ENCODE measurements at regions not wholly inside any gene's neighbourhood (a gene's known extent, or its start where the extent isn't known, plus 50 kb on each side); places are given as distances from the start of the nearest gene placed in this dataset.
"Not testable (repeated sequence)": the region's sequence is repeated elsewhere in the genome, so short reads cannot be mapped to it uniquely, and the experiment has no call there.

- DNase-seq, result no peak
Measured at GRCh38 chr5:155786108-155786507, 540.9 kb upstream of the SGCD start.

- DNase-seq, result no peak
Measured at GRCh38 chr5:155792873-155793272, 534.1 kb upstream of the SGCD start.

GRCh38 chr5:155794795-155795194, 532.2 kb upstream of the SGCD start:
- DNase-seq, result no peak

GRCh38 chr5:155799308-155799707, 527.7 kb upstream of the SGCD start:
- no peak for DNase-seq

- no peak for DNase-seq
Measured at GRCh38 chr5:155807884-155808576, 518.9 kb upstream of the SGCD start.

- DNase-seq, result no peak
Measured at GRCh38 chr5:155815248-155815647, 511.7 kb upstream of the SGCD start.

GRCh38 chr5:155822177-155822576, 504.8 kb upstream of the SGCD start:
- no peak for DNase-seq

- no peak for DNase-seq
Measured at GRCh38 chr5:155826611-155827507, 500.1 kb upstream of the SGCD start.

- DNase-seq, result not testable (repeated sequence)
Measured at GRCh38 chr5:155827508-155827815, 499.5 kb upstream of the SGCD start.

GRCh38 chr5:155827949-155828348, 499.0 kb upstream of the SGCD start:
- no peak for DNase-seq

GRCh38 chr5:155831491-155831890, 495.5 kb upstream of the SGCD start:
- DNase-seq, result no peak

- no peak for DNase-seq
Measured at GRCh38 chr5:155833287-155833686, 493.7 kb upstream of the SGCD start.

- DNase-seq, result no peak
Measured at GRCh38 chr5:155834271-155834975, 492.5 kb upstream of the SGCD start.

GRCh38 chr5:155836089-155836803, 490.7 kb upstream of the SGCD start:
- no peak for DNase-seq

- DNase-seq, result no peak
Measured at GRCh38 chr5:155838394-155838793, 488.6 kb upstream of the SGCD start.

- DNase-seq, result no peak
Measured at GRCh38 chr5:155839251-155840037, 487.5 kb upstream of the SGCD start.

- DNase-seq, result no peak
Measured at GRCh38 chr5:155844542-155844941, 482.4 kb upstream of the SGCD start.

- no peak for DNase-seq
Measured at GRCh38 chr5:155850370-155850769, 476.6 kb upstream of the SGCD start.

- DNase-seq, result no peak
Measured at GRCh38 chr5:155866971-155867370, 460.0 kb upstream of the SGCD start.

GRCh38 chr5:155867522-155868088, 459.4 kb upstream of the SGCD start:
- no peak for DNase-seq

GRCh38 chr5:155870636-155871035, 456.3 kb upstream of the SGCD start:
- DNase-seq, result no peak

GRCh38 chr5:155871623-155872022, 455.3 kb upstream of the SGCD start:
- DNase-seq, result no peak
